A549 (cell line): ENCODE measurements at regions not wholly inside any gene's neighbourhood (a gene's known extent, or its start where the extent isn't known, plus 50 kb on each side); places are given as distances from the start of the nearest gene placed in this dataset.

Source experiments
- ATAC-seq, 2 experiments: fragments of 200-7000 bp in 1 of 2; fragments of >200 bp in 1 of 2; cut with Nextera tagmentation in 1 of 2; cut with Tn5 transposase in 1 of 2; 3 replicates each; pipeline versions ENCODE4 v1.8.0 to v1.9.1; 2018 to 2020; ENCODE audit warnings: mild to moderate bottlenecking in 1 of 2, moderate library complexity in 1 of 2
- CTCF ChIA-PET: fragments of 300-600 bp; sonication (Branson Sonifier 250); formaldehyde crosslinking; extraction: SDS; loops from one replicate; lab custom pipeline; 2021; ENCODE audit warnings: antibody characterized with exemption, inconsistent platforms; lab: Yijun Ruan, JAX
- POLR2A ChIA-PET: fragments of 350-600 bp; formaldehyde crosslinking; extraction: SDS; loops from one replicate; lab custom pipeline; 2021; ENCODE audit warnings: antibody characterized with exemption, inconsistent platforms; lab: Yijun Ruan, JAX
- DNase-seq, 2 experiments: peaks; one replicate each; pipeline versions ENCODE4 v3.0.0 to v3.0.0-alpha.2; 2011 to 2016; ENCODE audit warnings: low read depth in 1 of 2, low spot score in 1 of 2
- FAIRE-seq: peaks from 2 replicates; lab custom pipeline; 2011; peaks lifted over from hg19 to GRCh38; lab: Jason Lieb, UNC
- H3K27ac ChIP-seq, 2 experiments: fragments of >200 bp; sonication (Bioruptor Twin); formaldehyde crosslinking; 3 replicates each; pipeline ENCODE4 v1.5.1; 2016 to 2017
- H3K4me1 ChIP-seq: fragments of >200 bp; sonication (Bioruptor Twin); formaldehyde crosslinking; 3 replicates; pipeline ENCODE4 v1.6.1; 2016
- H3K4me2 ChIP-seq: fragments of >200 bp; sonication (Bioruptor Twin); formaldehyde crosslinking; 3 replicates; pipeline ENCODE4 v1.6.1; 2016
- H3K4me3 ChIP-seq: fragments of >200 bp; sonication (Bioruptor Twin); formaldehyde crosslinking; 3 replicates; pipeline ENCODE4 v1.5.1; 2016
- H3K9me3 ChIP-seq: fragments of >200 bp; sonication (Bioruptor Twin); formaldehyde crosslinking; 3 replicates; pipeline ENCODE4 v1.6.1; 2016
- BHLHE40 ChIP-seq: IDR thresholded peaks from 2 replicates; pipeline ENCODE4 v1.6.1; 2012; ENCODE audit warnings: low read depth, low read length, inconsistent platforms
- CBX2 ChIP-seq: fragments of 200-600 bp; sonication (generic); IDR thresholded peaks from 2 replicates; pipeline ENCODE4 v1.6.1; 2016; ENCODE audit warnings: low read depth, mild to moderate bottlenecking, borderline replicate concordance
- CBX8 ChIP-seq: fragments of 200-600 bp; sonication (generic); IDR thresholded peaks from 2 replicates; pipeline ENCODE4 v1.6.1; 2016
- CHD2 ChIP-seq: fragments of 150-350 bp; IDR thresholded peaks from 2 replicates; pipeline ENCODE4 v1.6.1; 2014; ENCODE audit warnings: low read length; ENCODE audit not compliant: partially characterized antibody
- ESRRA ChIP-seq: fragments of 150-350 bp; IDR thresholded peaks from 2 replicates; pipeline ENCODE4 v1.6.1; 2014; ENCODE audit warnings: mild to moderate bottlenecking, low read length, borderline replicate concordance
- FOSL2 ChIP-seq, 2 experiments: fragments of 450-650 bp in 1 of 2; fragments of >200 bp in 1 of 2; sonication (Bioruptor Twin) in 1 of 2; formaldehyde crosslinking; IDR thresholded peaks; 2 replicates each; pipeline versions ENCODE4 v1.5.0 to v1.6.1; 2016 to 2020; ENCODE audit warnings: mild to moderate bottlenecking in 1 of 2, moderate library complexity in 1 of 2
- FOXS1 ChIP-seq: fragments of 250-450 bp; sonication (Bioruptor Pico); IDR thresholded peaks from 2 replicates; pipeline ENCODE4 v1.5.0; 2020; ENCODE audit warnings: mild to moderate bottlenecking, moderate library complexity
- HEYL ChIP-seq: fragments of 250-450 bp; sonication (Bioruptor Pico); IDR thresholded peaks from 2 replicates; pipeline ENCODE4 v1.8.0; 2021; ENCODE audit warnings: mild to moderate bottlenecking, moderate library complexity
- HOXA7 ChIP-seq: fragments of 250-450 bp; sonication (Bioruptor Pico); IDR thresholded peaks from 2 replicates; pipeline ENCODE4 v1.5.0; 2020; ENCODE audit warnings: mild to moderate bottlenecking, moderate library complexity
- HOXB13 ChIP-seq: fragments of 250-450 bp; sonication (Bioruptor Pico); IDR thresholded peaks from 2 replicates; pipeline ENCODE4 v1.5.0; 2020; ENCODE audit warnings: low read depth, mild to moderate bottlenecking, moderate library complexity
- HOXB5 ChIP-seq: fragments of 250-450 bp; sonication (Bioruptor Pico); IDR thresholded peaks from 2 replicates; pipeline ENCODE4 v1.5.0; 2020; ENCODE audit warnings: mild to moderate bottlenecking, moderate library complexity
- JUN ChIP-seq, 2 experiments: fragments of >200 bp; sonication (Bioruptor Twin); formaldehyde crosslinking; IDR thresholded peaks; 2 replicates in 1 of 2; 3 replicates in 1 of 2; pipeline ENCODE4 v1.6.1; 2016 to 2017
- KDM1A ChIP-seq: fragments of 200-600 bp; sonication (generic); IDR thresholded peaks from 2 replicates; pipeline ENCODE4 v1.6.1; 2016; ENCODE audit warnings: low read depth, mild to moderate bottlenecking
- MAFK ChIP-seq: fragments of 450-650 bp; IDR thresholded peaks from 2 replicates; pipeline ENCODE4 v1.6.1; 2014; ENCODE audit not compliant: partially characterized antibody
- NFE2L2 ChIP-seq: fragments of 150-350 bp; conservative IDR thresholded peaks from 2 replicates; pipeline ENCODE4 v1.6.1; 2014; ENCODE audit warnings: low read length
- NPAS2 ChIP-seq: fragments of 250-450 bp; sonication (Bioruptor Pico); IDR thresholded peaks from 2 replicates; pipeline ENCODE4 v1.8.0; 2022; ENCODE audit warnings: mild to moderate bottlenecking, moderate library complexity, borderline replicate concordance
- POLR2A ChIP-seq: IDR thresholded peaks from 2 replicates; pipeline ENCODE4 v1.6.1; 2012; ENCODE audit warnings: mild to moderate bottlenecking, low read length
- POLR2AphosphoS2 ChIP-seq: conservative IDR thresholded peaks from 2 replicates; pipeline ENCODE4 v1.6.1; 2012; ENCODE audit warnings: low read length, improper control_type of control experiment, inconsistent platforms
- RFX5 ChIP-seq: fragments of 450-650 bp; IDR thresholded peaks from 2 replicates; pipeline ENCODE4 v1.7.1; 2014; ENCODE audit warnings: antibody characterized with exemption, mild to moderate bottlenecking, moderate library complexity
- SMC3 ChIP-seq: fragments of >200 bp; sonication (Bioruptor Twin); formaldehyde crosslinking; IDR thresholded peaks from 3 replicates; pipeline ENCODE4 v1.6.1; 2018; ENCODE audit warnings: inconsistent platforms
- SREBF2 ChIP-seq: fragments of 450-650 bp; IDR thresholded peaks from 2 replicates; pipeline ENCODE4 v1.6.1; 2014; ENCODE audit warnings: mild to moderate bottlenecking, moderate library complexity
- TP53 ChIP-seq: fragments of 250-450 bp; sonication (Bioruptor Pico); IDR thresholded peaks from 2 replicates; pipeline ENCODE4 v1.5.0; 2021; ENCODE audit warnings: mild to moderate bottlenecking, moderate library complexity
- ZC3H11A ChIP-seq: fragments of 450-650 bp; IDR thresholded peaks from 2 replicates; pipeline ENCODE4 v1.6.1; 2014; ENCODE audit warnings: antibody characterized with exemption, mild to moderate bottlenecking
- ZNF302 ChIP-seq: fragments of 250-450 bp; sonication (Bioruptor Pico); IDR thresholded peaks from 2 replicates; pipeline ENCODE4 v1.9.0; 2021; ENCODE audit warnings: inconsistent platforms, mild to moderate bottlenecking, moderate library complexity
- WGBS: methylation state at CpG from one replicate; pipeline ENCODE4 v1.1.6; 2017; ENCODE audit errors: missing lambda C conversion rate; 5-methylcytosine and 5-hydroxymethylcytosine counted together
- TF ChIP-seq, protein P1 (sequence below): fragments of 150-350 bp; IDR thresholded peaks from 2 replicates; pipeline ENCODE4 v1.6.1; 2014; ENCODE audit warnings: low read depth, mild to moderate bottlenecking, low read length
- TF ChIP-seq, protein P2 (sequence below): fragments of 250-450 bp; sonication (Bioruptor Pico); IDR thresholded peaks from 2 replicates; pipeline ENCODE4 v1.5.0; 2020; ENCODE audit warnings: low read depth, mild to moderate bottlenecking, moderate library complexity
- TF ChIP-seq, protein P3 (sequence below): fragments of 200-600 bp; sonication (generic); IDR thresholded peaks from 2 replicates; pipeline ENCODE4 v1.6.1; 2016; ENCODE audit warnings: antibody characterized with exemption, mild to moderate bottlenecking, moderate library complexity

DNA sequence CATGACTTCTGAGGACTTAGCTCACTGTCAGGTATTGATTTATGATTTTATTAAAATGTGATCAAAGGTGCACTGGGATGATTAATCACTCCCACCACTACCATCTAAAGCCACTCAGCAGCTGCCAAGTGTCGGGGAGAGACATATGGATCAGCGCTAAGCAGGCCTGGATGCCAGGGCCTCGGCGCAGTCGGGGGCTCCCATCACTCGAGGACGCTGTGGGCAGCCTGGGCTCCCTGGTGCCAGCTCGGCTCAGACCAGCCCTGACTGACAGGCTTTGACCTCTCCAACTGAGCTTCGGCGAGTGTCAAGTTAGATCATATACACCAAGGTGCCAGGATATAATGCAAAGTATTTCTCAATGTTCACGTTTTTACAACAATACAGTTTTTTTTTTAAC lies 267.7 kb downstream of the ACTR3B start (continued):
- TF ChIP-seq ZNF302 (CRISPR knock-in tag) (no peak), FOXS1 (CRISPR knock-in tag) (no peak), HOXB5 (CRISPR knock-in tag) (no peak), FOSL2 (IDR thresholded peaks at IDR 0.05) (no peak), FOSL2 (CRISPR knock-in tag; IDR thresholded peaks at IDR 0.05) (no peak)

DNA sequence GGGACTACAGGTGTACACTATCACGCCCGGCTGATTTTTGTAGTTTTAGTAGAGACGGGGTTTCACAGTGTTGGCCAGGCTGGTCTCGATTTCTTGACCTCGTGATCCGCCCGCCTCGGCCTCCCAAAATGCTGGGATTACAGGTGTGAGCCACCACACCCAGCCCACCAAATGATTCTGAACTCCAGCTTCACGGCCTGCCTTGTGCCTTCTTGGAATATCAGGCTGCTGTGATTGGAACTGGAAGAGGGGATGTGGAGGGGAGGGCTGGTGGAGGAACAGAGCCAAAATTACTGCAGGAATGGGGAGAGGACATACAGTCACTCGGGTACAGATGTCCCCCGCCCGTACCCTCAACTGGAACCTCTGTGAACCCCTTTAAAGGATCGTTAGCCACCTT lies 268.4 kb downstream of the ACTR3B start:
- Histone ChIP-seq H3K4me3 (no peak overlapping the region), H3K9me3 (no peaks in the 10 kb centered on the region), H3K4me2 (no peak overlapping the region), H3K27ac (no peak overlapping the region), H3K4me1 (no peaks in the 10 kb centered on the region)
- ChIA-PET CTCF (no interaction called here), POLR2A (no interaction called here)
- no peak for DNase-seq
- WGBS = 37% methylated on average over 13 of the region's 13 CpGs
- FAIRE-seq = no peak
- no peak for ATAC-seq
- TF ChIP-seq NPAS2 (CRISPR knock-in tag) (no peak), CHD2 (no peak), ESRRA (no peak), KDM1A (no peak), ZC3H11A (no peak), HOXA7 (CRISPR knock-in tag) (no peak), NFE2L2 (no peak), BHLHE40 (no peak), CBX2 (no peak), CBX8 (no peak), MAFK (no peak)
- TF ChIP-seq, protein P1, sequence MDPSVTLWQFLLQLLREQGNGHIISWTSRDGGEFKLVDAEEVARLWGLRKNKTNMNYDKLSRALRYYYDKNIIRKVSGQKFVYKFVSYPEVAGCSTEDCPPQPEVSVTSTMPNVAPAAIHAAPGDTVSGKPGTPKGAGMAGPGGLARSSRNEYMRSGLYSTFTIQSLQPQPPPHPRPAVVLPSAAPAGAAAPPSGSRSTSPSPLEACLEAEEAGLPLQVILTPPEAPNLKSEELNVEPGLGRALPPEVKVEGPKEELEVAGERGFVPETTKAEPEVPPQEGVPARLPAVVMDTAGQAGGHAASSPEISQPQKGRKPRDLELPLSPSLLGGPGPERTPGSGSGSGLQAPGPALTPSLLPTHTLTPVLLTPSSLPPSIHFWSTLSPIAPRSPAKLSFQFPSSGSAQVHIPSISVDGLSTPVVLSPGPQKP = no peak
- TF ChIP-seq, protein P2, sequence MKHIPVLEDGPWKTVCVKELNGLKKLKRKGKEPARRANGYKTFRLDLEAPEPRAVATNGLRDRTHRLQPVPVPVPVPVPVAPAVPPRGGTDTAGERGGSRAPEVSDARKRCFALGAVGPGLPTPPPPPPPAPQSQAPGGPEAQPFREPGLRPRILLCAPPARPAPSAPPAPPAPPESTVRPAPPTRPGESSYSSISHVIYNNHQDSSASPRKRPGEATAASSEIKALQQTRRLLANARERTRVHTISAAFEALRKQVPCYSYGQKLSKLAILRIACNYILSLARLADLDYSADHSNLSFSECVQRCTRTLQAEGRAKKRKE (CRISPR knock-in tag) = no peak

DNA sequence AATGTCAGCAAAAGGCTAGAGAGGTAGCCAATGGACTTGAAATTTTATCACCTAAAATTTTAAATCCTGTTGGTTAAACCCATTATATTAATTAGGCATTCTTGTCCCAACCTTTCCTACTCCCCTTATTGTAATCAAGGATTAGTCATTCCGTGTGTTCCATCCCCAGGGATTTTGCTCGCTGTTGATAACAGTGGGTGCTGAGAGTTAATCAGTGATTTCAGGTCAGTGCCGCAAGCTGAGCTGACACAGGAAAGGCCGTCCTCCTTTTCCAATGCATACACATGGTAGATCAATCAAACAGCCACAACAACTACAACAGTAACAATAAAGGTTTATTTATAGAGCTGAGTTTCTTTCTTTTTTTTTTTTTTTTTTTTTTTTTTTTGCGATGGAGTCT lies 271.4 kb downstream of the ACTR3B start:
- POLR2A ChIA-PET = no interaction called here
- Histone ChIP-seq H3K4me1 (no peaks in the 10 kb centered on the region), H3K27ac (no peak overlapping the region), H3K4me2 (no peak overlapping the region), H3K4me3 (no peak overlapping the region), H3K9me3 (no peaks in the 10 kb centered on the region)
- DNase-seq (no peak), FAIRE-seq (no peak), ATAC-seq (no peak)
- WGBS = 18% methylated on average over 4 of the region's 5 CpGs
- TF ChIP-seq POLR2A (no peak), RFX5 (no peak), SMC3 (no peak), TP53 (no peak), SREBF2 (no peak), POLR2AphosphoS2 (no peak), HEYL (CRISPR knock-in tag) (no peak), CBX8 (no peak), JUN (IDR thresholded peaks at IDR 0.05) (no peak), HOXB13 (CRISPR knock-in tag) (no peak), NFE2L2 (no peak), NPAS2 (CRISPR knock-in tag) (no peak)
- TF ChIP-seq, protein P3, sequence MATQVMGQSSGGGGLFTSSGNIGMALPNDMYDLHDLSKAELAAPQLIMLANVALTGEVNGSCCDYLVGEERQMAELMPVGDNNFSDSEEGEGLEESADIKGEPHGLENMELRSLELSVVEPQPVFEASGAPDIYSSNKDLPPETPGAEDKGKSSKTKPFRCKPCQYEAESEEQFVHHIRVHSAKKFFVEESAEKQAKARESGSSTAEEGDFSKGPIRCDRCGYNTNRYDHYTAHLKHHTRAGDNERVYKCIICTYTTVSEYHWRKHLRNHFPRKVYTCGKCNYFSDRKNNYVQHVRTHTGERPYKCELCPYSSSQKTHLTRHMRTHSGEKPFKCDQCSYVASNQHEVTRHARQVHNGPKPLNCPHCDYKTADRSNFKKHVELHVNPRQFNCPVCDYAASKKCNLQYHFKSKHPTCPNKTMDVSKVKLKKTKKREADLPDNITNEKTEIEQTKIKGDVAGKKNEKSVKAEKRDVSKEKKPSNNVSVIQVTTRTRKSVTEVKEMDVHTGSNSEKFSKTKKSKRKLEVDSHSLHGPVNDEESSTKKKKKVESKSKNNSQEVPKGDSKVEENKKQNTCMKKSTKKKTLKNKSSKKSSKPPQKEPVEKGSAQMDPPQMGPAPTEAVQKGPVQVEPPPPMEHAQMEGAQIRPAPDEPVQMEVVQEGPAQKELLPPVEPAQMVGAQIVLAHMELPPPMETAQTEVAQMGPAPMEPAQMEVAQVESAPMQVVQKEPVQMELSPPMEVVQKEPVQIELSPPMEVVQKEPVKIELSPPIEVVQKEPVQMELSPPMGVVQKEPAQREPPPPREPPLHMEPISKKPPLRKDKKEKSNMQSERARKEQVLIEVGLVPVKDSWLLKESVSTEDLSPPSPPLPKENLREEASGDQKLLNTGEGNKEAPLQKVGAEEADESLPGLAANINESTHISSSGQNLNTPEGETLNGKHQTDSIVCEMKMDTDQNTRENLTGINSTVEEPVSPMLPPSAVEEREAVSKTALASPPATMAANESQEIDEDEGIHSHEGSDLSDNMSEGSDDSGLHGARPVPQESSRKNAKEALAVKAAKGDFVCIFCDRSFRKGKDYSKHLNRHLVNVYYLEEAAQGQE = no peak
- TF ChIP-seq, all 56 proteins: peak for 0
- CTCF ChIA-PET = interaction anchor here (0.7 kb wide), 1 partner anchor 107 kb away, joined by 3 read pairs; no protein-coding TSS in a partner anchor
